Stimulated activated CD4-positive, alpha-beta T cell treated with anti-CD3 and anti-CD28 coated beads, Interleukin-2, amount 100 ng/mL, for 48 hours (primary cell): ENCODE measurements at regions not wholly inside any gene's neighbourhood (a gene's known extent, or its start where the extent isn't known, plus 50 kb on each side); places are given as distances from the start of the nearest gene placed in this dataset.

Source experiments
- DNase-seq, 2 donors: peaks; one replicate each; pipeline ENCODE4 v3.0.0-alpha.2; 2020

GRCh38 chr12:60930151-60930550 is 1330.1 kb upstream of the USP15 start:
- no peak for DNase-seq

GRCh38 chr12:60935981-60936761 is 1324.0 kb upstream of the USP15 start:
- no peak for DNase-seq

GRCh38 chr12:60947533-60947932 is 1312.7 kb upstream of the USP15 start:
- DNase-seq = no peak

GRCh38 chr12:60967128-60967527 is 1293.1 kb upstream of the USP15 start:
- DNase-seq = no peak

GRCh38 chr12:60977966-60978365 is 1282.2 kb upstream of the USP15 start:
- no peak for DNase-seq

- no peak for DNase-seq
Observed at GRCh38 chr12:60980558-60980957, 1279.6 kb upstream of the USP15 start.

GRCh38 chr12:60981473-60981872 is 1278.7 kb upstream of the USP15 start:
- DNase-seq = no peak

- no peak for DNase-seq
Observed at GRCh38 chr12:60992087-60992486, 1268.1 kb upstream of the USP15 start.

GRCh38 chr12:60995256-60995825 is 1264.9 kb upstream of the USP15 start:
- DNase-seq = no peak

- no peak for DNase-seq
Observed at GRCh38 chr12:60997869-60998378, 1262.3 kb upstream of the USP15 start.

- no peak for DNase-seq
Observed at GRCh38 chr12:61009192-61009591, 1251.0 kb upstream of the USP15 start.

GRCh38 chr12:61011767-61012423 is 1248.3 kb upstream of the USP15 start:
- no peak for DNase-seq

GRCh38 chr12:61018571-61018970 is 1241.6 kb upstream of the USP15 start:
- DNase-seq = no peak

GRCh38 chr12:61023231-61023630 is 1237.0 kb upstream of the USP15 start:
- no peak for DNase-seq

- DNase-seq = no peak
Observed at GRCh38 chr12:61029516-61029915, 1230.7 kb upstream of the USP15 start.

- no peak for DNase-seq
Observed at GRCh38 chr12:61037792-61038191, 1222.4 kb upstream of the USP15 start.

- no peak for DNase-seq
Observed at GRCh38 chr12:61043838-61044237, 1216.4 kb upstream of the USP15 start.

GRCh38 chr12:61044766-61045165 is 1215.4 kb upstream of the USP15 start:
- DNase-seq = no peak

GRCh38 chr12:61070640-61071414 is 1189.4 kb upstream of the USP15 start:
- no peak for DNase-seq

- no peak for DNase-seq
Observed at GRCh38 chr12:61072717-61073116, 1187.5 kb upstream of the USP15 start.

- DNase-seq = no peak
Observed at GRCh38 chr12:61095111-61095510, 1165.1 kb upstream of the USP15 start.

- no peak for DNase-seq
Observed at GRCh38 chr12:61098031-61098580, 1162.1 kb upstream of the USP15 start.

- DNase-seq = no peak
Observed at GRCh38 chr12:61107118-61107517, 1153.1 kb upstream of the USP15 start.
